Frontal cortex (tissue), 3 donors: ENCODE measurements at regions not wholly inside any gene's neighbourhood (a gene's known extent, or its start where the extent isn't known, plus 50 kb on each side); places are given as distances from the start of the nearest gene placed in this dataset.
"Not testable (repeated sequence)": the region's sequence is repeated elsewhere in the genome, so short reads cannot be mapped to it uniquely, and the experiment has no call there.

Experiments used
- DNase-seq, 2 donors: peaks; one replicate each; pipeline ENCODE4 v3.0.0; 2012; ENCODE audit warnings: low spot score in 2 of 2
- FAIRE-seq: peaks from 2 replicates; lab custom pipeline; 2012; peaks lifted over from hg19 to GRCh38; lab: Jason Lieb, UNC
- donor health status: control.
- donor health status: control.
- donor health status: control.

DNA sequence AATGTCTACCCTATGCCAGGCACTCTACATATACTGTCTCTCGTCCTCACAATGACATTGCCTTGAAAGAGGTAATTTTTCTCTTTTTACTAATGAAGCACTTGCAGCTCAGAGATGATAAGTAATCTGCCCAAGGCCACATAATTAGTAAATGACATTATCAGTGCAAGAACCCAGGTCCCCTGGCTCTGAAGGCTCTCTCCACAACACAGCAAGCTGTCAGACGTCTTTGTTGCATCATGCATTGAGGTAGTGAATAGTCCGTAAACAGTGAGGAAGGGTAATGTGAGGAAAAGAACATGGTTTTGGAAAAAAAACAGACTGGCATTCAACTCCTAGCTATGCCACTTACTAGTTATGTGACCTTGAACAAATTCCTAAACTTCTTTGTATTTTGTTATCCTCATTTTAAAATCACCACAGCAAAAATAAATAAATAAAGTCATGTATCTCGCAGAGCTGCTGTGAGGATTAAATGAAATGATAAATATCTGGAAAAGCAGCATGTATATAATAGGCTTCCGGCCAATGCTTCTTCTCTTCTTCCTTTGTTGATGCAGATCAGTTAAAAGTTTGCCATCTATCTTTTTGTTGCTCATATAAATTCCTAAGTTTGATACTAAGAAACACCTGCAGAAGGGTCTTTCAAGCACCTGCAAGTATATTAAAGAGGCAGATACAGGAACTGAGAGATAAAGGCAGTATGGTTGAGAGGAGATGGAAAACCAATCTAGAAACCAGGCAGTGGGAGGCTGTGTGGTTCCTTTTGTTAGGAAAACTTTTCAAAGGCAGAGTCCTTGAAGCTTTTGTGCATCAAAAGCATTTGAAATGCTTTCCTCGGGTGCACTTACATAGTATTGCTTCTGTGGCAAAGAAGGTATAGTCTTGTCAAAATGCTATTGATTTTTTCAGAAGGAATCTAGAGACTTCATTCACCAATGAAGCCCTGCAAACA is 82.8 kb downstream of the BTG1 start:
- FAIRE-seq, result no peak

GRCh38 chr12:92061061-92061460 is 84.6 kb downstream of the BTG1 start:
- no peak for FAIRE-seq
- no peak for DNase-seq

More for the DNA sequence above, 82.8 kb downstream of the BTG1 start:
- no peak for DNase-seq

- DNase-seq, result no peak
- FAIRE-seq, result no peak
These were observed 85.7 kb downstream of the BTG1 start for GRCh38 chr12:92059960-92060359.

- DNase-seq (no peak), FAIRE-seq (no peak)
These were observed 87.0 kb downstream of the BTG1 start for GRCh38 chr12:92058664-92059063.

DNA sequence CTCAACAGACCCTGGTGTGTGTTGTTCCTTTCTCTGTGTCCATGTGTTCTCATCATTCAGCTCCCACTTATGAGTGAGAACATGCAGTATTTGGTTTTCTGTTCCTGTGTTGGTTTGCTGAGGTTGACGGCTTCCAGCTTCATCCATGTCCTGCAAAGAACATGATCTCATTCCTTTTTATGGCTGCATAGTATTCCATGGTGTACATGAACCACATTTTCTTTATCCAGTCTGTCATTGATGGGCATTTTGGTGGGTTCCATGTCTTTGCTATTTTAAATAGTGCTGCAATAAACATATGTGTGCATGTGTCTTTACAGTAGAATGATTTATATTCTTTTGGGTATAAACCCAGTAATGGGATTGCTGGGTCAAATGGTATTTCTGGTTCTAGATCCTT is 88.9 kb downstream of the BTG1 start:
- FAIRE-seq, DNase-seq: not testable (repeated sequence)

- DNase-seq (no peak), FAIRE-seq (no peak)
These were observed 89.4 kb downstream of the BTG1 start for GRCh38 chr12:92056290-92056689.

- no peak for FAIRE-seq
- DNase-seq, result no peak
These were observed 89.8 kb downstream of the BTG1 start for GRCh38 chr12:92055877-92056276.

DNA sequence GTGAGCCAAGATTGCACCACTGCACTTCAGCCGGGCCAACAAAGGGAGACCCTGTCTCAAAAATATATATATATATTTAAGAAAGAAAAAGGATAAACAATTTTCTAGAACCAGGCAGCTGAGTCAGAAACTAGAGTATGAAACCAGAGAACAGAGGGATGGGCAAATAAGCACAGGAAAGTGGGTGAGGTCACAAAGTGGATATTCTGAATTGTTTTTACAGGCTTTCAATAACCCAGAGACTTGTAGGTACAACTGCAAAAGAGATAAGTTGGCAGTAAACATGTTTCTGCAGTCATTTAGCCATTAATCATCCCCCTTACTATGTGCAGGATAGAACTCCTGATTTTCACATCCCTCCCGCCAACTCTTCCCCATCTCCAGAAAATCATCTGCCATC is 94.2 kb downstream of the BTG1 start:
- DNase-seq, result no peak
- no peak for FAIRE-seq

- FAIRE-seq (no peak), DNase-seq (no peak)
These were observed 96.2 kb downstream of the BTG1 start for GRCh38 chr12:92049403-92049802.

DNA sequence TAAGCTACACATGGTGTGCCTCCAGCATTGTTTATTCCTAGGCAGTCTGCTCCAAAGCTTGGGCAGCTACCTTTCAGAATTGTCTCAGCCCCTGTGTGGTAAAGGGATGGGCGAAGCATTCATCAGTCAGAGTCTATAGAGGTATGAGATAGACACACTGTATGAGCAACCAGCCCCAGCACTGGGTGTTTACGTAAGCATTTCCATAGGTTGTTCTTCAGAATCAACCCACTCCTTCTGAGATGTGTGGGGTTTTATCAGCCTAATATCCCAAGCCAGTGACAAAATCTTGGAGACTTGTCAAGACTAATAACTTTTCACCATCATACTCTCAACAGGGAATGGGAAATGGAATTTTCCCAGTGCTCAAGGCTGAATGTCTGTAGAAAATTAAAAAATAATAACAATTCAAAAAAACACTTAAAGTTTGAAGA is 98.2 kb downstream of the BTG1 start:
- no peak for DNase-seq
- no peak for FAIRE-seq

DNA sequence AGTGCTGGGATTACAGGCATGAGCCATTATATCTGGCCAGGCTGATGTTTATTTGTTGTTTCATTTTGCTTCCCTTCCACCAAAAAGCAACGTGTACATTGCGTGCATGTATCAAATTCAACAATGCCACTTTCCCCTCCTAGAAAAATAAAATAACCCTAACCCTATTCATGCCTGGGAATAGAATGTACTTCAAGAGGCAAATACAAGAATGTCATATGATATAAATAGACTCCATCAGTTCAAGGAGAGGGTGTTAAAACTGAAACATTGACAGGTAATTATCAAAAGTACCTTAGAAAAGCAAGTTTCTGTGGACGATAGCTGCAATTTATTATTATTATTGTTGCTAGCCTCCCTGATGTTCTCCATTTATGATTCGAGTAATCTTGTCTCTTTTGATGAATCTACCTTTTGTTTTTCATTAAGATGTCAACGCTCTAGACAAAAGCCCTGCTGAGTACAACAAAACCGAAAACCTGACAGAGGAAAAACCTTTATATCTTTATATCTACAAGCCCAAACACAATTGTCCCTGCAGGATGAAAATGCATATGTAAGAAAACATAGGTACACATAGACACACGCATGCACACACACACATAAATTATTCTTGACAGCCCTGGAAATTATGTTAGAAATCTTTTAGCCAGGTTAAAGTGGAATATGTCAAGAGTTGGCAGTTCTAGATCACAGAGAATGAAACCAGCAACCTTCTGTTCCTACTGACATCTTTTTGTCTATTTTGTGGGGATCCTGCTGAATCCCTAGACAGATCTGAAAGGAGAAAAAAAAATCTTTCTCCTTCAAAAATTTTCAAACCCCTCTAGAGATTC is 98.9 kb downstream of the BTG1 start:
- FAIRE-seq (no peak), DNase-seq (no peak)

DNA sequence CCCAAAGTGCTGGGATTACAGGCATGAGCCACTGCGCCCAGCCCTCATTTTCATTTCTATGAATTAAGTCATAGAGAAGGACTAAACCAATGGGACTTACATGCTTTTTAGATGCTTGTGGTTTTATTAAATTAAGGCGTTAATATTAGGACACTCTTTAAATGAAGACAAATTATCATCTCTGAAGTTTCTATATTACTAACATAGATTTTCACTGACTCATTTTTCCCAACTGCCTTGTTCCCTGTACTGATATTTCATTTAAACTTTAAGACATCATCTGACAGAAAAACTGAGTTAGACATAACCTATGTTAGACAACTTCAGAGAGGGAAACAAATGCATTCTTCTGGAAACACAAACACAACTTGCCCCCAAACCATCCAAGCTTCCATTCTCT is 99.8 kb downstream of the BTG1 start:
- DNase-seq, result no peak
- FAIRE-seq, result no peak

GRCh38 chr12:92044435-92044834 is 101.2 kb downstream of the BTG1 start:
- DNase-seq (no peak), FAIRE-seq (no peak)

GRCh38 chr12:92042791-92043531 is 102.7 kb downstream of the BTG1 start:
- no peak for DNase-seq
- FAIRE-seq, result no peak

GRCh38 chr12:92041742-92042141 is 103.9 kb downstream of the BTG1 start:
- no peak for FAIRE-seq
- no peak for DNase-seq

DNA sequence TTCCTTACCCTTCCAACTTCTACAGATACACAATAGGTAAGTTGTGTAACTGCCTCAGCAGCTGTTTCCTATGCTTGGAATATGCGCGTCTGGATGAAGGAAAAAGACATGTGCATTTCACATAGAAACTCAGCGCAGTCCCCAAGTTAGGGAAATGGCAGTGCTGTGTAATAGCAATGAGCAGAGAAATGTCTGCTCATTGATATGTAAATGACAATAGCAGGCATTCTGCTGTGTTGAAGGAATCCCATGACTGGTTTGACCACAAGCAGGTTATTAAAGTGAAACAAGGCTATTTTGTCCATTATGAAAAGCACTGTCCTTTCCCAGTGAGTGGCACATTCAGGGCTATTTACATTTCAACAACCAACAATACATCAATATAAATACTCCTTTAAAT is 106.6 kb downstream of the BTG1 start:
- DNase-seq (no peak), FAIRE-seq (no peak)

- DNase-seq (no peak), FAIRE-seq (no peak)
These were observed 107.2 kb downstream of the BTG1 start for GRCh38 chr12:92038476-92038875.

DNA sequence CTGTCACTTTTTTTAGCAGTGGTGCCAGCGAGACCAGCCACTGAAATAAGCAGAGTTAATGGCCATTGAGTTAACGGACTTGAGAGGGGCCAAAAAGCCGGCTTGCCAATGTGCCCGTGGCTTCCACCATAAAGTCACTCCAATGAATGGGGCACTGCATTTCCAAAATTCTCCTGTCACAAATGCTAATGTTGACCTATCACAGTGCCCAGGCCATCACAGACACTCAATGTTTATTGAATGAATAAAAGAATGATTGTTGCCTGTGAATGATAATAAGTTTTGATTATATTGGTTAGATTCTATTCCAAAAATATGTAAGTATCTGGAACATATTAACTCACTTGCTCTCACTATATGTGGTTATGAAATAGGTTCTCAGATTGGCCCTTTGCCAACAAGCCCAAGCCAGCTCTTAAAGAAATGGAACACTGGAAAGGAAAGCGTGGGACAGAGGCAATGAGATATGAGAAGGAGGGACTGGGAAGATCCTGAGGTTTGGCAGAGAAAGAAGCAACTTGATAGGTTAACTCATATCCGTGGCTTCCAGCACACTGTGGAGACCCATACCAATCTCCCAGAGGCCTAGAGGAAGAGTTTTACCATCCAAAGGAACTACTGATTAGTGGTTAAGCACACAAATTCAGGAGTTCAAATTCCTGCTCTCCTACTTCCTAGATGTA is 108.7 kb downstream of the BTG1 start:
- DNase-seq (no peak), FAIRE-seq (no peak)

GRCh38 chr12:92036061-92036620 is 109.5 kb downstream of the BTG1 start:
- DNase-seq (no peak), FAIRE-seq (no peak)
